ENCODE measurements at regions not wholly inside any gene's neighbourhood (a gene's known extent, or its start where the extent isn't known, plus 50 kb on each side); places are given as distances from the start of the nearest gene placed in this dataset.

DNA sequence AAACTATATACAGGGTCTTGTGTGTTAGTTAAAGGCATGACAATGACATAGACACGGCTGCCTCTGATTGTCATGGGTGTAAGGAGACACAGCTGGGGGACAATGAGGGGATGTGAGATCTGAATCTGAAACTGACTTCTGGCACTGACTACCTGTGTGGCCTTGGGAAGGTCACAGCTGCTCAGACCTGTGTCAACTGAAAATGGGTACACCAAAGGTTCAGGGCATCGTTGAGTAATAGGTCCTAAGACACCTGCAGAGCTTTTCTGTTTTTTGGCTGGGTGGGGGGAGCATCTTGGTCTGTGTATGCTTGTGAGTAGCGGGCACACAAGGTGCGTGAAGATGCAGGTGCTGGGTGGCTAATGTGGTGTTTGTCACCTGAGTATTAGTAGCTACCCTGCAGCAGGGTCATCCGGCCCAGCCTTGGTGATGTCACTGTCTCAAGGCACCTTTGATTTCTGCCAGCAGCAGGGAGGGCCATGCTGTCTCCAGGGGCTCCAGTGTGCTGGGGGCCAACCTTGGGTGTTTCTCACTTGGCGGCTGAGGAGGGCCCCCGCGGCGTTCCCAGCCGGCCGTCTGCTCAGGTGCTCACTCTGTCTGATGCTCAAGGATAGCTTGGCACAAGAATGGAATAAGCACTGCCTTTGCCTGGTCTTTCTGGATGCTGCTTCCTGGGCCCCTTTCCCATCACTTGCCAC, 53.1 kb upstream of the HS6ST1 start:
- TF ChIP-seq, protein P1, sequence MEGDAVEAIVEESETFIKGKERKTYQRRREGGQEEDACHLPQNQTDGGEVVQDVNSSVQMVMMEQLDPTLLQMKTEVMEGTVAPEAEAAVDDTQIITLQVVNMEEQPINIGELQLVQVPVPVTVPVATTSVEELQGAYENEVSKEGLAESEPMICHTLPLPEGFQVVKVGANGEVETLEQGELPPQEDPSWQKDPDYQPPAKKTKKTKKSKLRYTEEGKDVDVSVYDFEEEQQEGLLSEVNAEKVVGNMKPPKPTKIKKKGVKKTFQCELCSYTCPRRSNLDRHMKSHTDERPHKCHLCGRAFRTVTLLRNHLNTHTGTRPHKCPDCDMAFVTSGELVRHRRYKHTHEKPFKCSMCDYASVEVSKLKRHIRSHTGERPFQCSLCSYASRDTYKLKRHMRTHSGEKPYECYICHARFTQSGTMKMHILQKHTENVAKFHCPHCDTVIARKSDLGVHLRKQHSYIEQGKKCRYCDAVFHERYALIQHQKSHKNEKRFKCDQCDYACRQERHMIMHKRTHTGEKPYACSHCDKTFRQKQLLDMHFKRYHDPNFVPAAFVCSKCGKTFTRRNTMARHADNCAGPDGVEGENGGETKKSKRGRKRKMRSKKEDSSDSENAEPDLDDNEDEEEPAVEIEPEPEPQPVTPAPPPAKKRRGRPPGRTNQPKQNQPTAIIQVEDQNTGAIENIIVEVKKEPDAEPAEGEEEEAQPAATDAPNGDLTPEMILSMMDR (IDR thresholded peaks at IDR 0.05; ENCODE audit: poor library complexity), result no peak
- TF ChIP-seq EZH2 (IDR thresholded peaks at IDR 0.05; ENCODE audit: borderline replicate concordance), result no peak
